Activated CD4-positive, alpha-beta T cell treated with anti-CD3 and anti-CD28 coated beads for 4 hours (primary cell): ENCODE measurements at regions not wholly inside any gene's neighbourhood (a gene's known extent, or its start where the extent isn't known, plus 50 kb on each side); places are given as distances from the start of the nearest gene placed in this dataset.

Experiments used
- DNase-seq, 2 donors: peaks; one replicate each; pipeline ENCODE4 v3.0.0-alpha.2; 2020

DNA sequence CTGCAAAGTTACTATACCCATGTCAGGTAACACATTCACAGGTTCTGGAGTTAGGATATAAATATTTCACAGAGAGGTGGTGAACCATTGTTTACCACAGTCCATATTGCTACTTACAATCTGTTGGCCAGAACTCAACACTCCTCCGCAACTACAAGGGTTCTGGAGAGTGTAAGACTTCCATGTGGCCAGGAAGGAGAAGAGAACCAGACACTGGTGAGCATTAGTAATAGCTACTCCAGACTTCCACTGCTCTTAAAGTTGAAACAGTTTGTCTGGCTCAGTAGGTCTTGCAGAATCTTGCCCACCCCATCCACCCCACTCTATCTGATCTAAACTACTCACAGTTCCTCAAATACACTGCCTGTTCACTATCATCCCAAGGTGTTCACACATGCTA is 369.6 kb downstream of the DUSP6 start:
- DNase-seq, result no peak

DNA sequence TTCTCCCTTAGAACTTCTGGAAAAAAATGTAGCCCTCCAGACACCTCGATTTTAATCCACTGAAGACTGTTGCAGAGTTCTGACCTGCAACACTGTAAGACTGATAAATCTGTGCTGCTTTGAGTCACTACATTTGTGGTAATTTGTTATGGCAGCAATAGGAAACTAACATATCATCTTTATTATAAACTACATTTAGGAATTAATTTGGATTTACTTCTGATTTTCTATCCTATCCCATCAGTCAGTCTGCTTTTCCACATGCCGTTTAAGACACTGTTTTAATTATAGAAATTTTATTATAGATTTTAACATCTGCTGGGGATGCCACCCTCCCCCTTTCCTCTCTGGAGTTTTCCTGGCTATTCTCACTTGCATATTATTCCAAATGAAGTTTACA is 375.2 kb downstream of the DUSP6 start:
- no peak for DNase-seq

DNA sequence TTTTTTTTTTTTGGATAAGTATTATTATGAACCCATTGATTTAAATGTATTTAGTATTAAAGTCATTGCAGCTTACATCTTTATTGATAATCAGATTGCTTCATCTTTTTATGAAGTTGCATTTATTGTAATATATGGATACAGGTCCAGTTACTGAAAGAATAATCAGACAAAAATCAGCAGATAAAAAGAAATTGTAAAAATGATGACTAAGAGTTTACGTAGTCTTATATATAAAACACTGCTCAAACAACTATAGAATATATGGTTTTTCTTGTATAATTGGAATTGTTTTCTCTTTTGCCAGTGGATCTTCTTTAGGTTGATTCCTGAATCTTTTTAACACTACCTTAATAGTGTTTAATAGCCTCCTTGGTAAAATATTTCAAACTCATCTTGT is 378.3 kb downstream of the DUSP6 start:
- no peak for DNase-seq

DNA sequence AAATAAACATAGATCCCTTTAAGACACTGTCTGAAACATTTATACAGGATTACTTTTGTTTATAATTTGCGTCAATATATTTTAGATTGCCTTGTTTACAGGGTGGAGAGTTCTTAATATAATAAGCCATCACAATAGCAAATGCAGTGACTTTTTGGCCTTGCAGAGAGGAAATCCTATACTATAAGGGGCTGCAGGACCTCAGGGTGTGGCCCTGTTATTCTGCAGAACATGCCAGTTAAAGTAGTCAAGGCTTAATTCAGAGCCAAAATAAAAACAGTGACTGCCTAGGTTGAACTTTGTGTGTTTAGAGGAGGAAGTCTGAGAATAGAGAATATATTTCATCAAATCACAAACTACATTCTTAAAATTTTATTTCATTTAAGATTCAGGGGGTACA is 381.6 kb downstream of the DUSP6 start:
- no peak for DNase-seq

DNA sequence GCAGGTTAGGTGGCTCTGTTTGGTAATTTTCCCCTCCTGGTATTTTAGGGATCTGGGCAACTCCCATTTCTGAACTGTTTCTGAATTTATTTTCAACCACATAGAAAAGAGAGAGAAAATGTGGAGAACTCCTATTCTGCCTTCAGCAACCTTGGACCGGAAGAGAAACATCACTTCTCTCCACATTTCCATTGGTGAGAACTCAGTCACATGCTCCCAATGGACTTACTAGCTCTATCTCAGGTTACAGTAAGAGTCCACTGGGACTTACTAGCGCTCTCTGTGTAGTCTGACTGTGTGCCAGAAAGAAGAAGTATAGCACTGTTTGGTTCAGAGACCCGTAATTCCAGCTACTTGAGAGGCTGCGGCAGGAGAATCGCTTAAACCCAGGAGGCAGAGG is 383.2 kb downstream of the DUSP6 start:
- no peak for DNase-seq

DNA sequence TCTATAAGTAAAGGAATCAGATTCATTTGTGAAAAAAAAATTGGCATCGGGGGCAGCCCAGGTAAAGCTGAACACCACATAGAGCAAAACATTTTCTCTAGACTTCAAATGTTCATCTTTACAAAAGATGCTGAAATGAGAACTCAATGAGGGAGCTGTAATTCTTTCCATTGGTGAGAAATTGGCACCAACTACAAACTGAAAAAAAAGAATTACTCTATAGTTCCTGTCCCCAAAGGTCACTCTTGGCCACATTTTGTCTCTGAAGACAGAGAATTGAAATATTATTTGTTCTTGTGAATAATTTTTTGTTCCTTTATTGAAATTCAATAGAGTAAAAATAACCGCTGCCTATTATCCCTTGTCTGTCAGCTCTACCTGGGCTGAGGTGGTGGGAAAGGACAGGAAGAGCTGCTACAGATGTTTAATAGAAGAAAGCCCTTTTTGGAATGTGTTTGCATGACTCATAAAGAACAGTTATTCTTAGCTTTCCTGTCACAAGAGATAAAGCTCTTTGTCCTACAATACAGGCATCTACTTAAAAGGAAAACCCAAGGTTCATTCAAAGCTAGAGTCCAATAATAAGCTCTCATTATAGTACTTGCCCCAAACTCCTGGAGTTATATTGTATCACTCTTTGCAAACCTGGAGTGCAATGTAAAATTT is 380.1 kb upstream of the KITLG start:
- no peak for DNase-seq

DNA sequence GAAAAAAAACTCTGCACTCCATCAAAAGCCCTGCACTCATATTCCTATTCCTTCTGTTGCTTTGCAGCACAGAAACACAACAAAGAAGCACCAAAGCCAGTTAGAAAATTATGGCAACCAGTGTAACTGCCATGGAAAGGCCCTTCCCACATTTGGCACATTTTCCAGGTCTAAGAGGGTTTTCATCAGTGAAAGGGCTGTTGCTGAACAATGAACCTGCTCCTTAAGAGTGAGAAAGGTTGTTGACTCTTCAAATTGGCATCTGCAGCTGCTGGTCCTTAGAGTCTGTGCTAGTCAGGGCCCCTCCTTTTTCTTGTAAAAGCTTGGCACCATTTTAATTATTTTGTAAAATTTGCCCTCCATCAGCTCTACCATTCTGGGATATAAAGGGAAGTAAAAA is 378.7 kb upstream of the KITLG start:
- no peak for DNase-seq

DNA sequence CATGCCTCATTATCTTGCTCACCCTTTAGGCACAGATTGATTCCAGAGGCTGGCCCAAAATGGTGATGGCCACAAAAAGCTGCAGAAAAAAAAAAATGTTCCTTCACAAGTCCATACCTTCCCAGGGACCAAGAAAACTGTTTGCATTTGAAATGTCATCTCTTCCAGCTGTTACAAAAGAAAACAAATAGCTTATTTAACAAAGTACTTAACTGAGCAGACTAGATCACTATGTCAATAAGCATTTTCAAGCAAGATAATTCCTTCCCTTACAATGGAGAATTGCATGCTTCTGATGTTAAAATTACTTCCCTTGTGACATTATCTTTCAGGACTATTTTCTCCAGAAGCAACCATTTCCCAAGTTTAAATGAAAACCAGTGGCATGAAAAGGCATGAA is 377.9 kb upstream of the KITLG start:
- DNase-seq, result no peak

DNA sequence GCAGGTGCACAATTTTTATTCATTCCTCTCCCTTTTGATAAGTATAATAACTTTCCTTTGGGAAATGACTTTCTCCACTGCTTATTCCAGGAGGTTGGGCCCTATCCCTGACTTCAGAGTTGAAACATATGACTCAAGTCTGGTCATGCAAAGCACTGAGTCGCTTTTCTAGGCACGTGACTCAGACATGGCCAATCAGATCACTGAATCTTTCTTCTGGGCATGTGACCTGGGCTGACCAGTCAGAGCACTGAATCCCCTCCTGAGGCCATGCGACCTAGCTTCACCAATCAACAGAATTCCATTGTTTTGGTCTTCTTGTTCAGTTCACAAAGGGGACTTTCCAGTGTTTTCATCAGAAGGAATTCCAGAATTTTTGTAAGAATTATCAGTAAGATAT is 377.1 kb upstream of the KITLG start:
- no peak for DNase-seq

DNA sequence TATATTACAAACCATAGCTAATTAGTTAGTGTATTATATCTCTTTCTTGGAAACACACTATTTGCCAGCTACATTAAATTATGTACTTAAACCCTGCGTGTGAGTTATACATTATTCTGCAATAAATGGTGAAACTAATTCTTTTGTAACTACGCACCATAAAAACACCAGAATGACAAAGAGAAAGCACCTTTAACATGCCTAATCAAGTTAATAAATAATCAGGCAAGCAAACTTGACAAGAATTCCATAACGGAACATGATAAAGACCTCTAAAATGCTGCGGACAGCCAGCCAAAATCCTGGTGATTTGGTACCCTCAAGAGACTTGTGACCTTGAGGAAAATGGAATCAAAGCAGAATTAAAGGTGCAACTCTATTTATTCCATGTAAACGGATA is 375.3 kb upstream of the KITLG start:
- no peak for DNase-seq

DNA sequence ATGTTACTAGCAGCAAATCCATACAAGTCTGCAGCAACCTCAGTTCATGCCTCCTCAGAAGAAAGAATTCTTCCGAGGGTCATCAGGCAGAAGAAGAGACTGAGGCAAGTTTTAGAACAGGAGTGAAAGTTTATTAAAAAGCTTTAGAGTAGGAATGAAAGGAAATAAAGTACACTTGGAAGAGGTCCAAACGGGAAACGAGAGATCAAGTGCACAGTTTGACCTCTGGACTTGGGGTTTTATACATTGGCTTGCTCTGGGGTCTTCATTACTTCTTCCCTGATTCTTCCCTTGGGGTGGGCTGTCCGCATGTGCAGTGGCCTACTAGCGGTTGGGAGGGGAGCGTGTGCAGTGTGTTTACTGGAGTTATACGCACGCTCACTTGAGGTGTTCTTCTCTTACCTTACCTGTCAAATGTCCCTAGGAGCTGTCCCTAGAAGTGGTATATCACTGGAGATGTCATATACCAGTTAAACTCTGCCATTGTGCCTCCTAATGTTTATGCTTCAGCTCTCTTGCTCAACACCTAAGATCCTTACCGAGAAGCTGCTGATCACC is 372.8 kb upstream of the KITLG start:
- DNase-seq, result no peak

DNA sequence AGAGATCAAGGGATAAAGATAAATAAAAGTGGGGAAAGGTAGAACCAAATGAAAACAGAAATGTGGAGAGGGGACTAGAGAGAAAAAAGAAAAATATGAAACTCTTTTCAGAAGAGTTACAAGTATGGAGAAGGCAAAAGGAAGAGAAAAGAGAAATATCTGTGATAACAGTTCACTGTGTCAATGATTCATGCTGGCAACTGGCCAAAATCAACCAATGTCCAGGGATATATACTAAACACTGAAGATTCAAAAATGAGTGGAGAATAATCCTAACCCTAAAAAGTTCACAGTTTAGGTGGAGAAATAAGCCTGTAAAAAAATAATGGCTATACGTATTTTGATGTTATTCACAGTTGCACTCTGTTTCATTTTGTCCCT is 372.3 kb upstream of the KITLG start:
- no peak for DNase-seq

DNA sequence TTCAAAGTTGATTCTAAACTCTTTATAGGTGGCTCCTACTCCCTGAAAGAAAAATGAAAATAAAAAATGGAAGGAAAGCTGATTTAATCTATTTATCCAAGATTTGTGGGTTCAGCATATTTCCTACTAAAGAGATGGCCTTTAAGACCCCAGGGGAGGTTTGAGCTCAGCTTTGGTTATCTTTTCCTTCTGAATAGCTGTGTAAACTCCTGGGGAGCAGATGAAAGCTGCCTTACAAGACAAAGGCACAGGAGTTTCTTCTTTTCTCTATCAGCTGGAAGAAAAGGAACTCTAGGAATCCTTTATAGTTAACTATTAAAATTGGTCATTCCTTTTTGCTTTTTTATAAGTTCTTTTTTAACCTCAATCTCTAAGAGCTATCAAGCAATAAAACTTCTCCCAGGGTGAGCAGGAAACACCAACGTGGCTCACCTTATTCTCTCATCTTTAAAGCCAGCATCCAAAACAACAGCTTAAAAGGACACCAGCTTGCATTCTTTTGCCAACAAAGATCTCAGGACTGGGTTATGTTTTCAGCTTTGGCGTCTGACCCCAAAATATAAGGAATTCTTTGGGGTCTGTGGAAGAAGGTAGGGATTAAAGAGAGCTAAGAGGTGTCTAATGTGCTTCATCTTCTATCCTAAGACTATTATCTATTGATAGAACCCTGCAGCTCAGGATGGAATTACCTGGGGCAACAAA is 371.7 kb upstream of the KITLG start:
- DNase-seq, result no peak

DNA sequence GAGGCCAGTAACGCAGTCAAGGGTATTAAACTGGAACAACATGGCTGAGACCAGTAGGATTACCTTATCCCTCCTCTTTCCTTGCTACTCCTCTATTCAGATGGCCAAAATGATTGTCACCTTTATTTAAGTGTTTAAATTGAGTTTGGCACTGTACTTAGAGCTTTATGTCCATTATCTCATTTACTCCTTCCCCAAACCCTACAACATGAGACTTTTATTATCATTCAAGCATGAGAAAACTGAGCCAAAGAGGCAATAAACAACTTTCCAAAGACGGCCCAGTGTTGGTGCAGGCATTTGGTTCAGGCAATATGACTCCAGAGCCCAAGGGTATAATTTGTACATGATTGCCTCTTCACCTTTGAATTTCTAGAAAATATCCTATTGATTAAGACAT is 370.9 kb upstream of the KITLG start:
- no peak for DNase-seq

DNA sequence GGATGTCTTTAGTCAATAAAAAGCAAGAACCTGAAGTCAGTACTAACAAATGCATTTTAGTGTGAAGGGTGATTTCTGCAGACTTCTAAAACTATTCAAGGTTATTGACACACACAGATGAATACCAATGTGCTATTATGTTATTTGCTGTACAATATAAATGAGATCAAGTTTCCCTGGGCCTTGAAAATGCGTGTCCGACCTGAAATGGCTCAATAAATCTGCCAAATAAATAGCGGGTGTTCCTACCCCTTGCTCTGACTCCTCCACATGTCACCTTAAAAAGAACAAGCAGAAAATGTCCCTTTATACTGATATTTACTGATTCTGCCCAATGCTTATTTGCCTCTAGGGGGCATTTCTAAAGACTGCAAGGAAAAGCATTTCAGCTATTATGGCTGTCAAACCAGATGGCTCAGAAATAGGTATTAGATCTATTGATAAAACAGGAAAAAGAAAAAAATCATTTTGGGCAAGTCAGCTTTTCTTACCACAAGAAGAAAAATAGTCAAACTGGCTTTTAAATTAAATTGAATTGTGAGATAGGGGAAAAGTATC is 367.3 kb upstream of the KITLG start:
- DNase-seq, result no peak

DNA sequence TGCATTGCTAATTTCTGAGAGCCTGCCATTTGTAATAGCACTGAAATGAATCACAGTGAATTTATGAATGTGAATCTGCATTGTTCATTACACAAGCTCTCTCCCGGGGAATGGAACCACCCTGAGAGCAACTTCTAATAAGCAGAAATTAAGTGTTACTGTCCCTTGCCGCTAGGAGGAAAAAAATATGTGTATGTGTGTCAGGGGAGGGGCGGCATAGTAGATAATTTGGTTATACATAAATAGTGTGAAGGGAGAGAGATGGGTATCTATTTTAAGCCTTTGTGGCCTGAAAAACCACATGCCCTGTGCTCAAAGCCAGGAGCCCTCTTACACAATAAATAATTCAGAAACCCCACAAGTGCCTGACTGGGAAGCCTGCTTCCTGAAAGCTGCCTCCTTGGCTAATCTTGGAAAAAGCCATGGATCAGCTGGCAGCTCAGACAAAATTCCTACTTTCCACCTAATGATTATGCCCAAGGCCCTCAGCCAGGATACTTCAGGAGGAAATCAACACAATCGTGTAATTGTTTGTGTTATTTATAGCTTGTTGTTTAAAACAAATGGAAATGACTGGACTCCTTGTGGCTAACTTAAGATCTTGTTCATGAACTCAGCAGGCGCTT is 366.2 kb upstream of the KITLG start:
- no peak for DNase-seq

DNA sequence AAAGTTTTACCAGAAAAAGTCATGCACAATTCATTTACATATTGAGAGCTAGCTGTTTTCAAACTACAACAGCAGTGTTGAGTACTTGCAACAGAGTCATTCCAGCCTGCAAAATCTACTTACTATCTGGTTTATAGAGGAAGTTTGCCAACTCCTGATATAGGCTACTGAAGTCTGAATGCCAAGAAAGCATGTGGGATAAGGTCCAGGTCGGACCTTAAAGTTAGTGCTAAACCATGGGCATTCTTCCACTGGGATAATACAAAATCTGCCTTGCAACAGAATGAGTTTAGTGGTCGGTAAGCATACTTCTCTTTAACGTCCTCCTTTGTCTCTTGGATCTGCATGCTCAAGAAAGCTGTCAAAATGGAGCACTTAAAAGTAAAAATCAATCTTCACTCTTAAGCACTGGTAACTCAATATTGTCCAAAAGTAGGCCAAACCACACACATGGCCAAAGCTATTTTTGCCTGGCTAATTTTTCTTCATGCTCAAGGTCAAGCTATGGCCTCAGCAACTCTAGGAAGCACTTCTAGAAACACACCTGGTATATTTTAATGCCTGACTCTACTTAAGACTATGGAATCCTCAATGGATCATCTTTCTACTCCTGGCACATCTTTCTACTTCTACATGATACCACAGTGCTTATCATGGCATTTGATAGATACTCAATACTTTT is 364.9 kb upstream of the KITLG start:
- DNase-seq, result no peak

DNA sequence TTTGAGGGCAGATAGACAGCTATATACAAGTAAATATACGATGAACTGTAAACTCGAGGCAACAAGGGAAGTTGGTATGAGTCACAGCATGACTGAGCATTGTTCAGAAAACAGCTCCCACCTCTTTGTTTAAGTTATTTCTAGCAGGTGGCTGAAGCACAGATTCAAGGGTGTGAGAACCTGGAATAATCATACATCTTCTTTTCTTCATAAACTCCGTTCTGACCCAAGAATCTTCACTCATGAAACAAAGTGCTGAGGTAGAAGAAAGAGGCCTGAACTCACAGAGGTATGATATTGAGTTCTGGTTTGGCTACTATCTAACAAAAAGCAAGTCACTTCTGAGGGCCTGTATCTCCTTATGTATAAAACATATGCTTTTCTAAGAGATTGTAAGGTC is 364.1 kb upstream of the KITLG start:
- no peak for DNase-seq

DNA sequence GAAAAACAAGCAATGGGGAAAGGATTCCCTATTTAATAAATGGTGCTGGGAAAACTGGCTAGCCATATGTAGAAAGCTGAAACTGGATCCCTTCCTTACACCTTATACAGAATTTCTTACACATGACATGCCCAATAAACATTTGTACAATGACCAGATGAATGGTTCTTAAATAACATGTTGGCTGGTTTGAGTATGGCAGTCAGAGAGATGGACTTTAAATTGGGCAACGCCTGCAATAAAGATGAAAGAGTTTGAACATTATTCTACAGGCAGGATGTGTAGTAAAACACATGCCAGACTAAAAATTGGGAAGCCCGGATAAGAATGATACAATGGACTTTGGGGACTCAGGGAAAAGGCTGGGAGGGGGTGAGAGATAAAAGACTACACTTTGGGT is 360.6 kb upstream of the KITLG start:
- DNase-seq, result no peak

DNA sequence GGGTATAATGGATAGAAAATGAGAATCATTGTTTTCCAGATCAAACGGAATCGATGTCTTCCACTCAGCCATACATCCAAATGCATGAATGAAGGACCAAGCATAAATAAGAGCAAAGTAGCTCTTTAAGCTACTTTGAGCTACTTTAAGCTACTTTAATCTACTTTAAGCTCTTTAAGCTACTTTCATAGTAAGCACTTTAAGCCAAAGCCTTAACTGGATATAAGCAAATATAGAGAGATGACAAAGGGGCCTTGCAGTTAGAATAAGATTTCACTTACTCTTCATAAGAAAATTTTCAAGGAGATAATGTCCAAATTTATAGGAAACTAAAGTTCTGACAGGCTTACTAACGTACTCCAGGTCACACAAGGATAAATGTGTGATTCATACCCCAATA is 355.6 kb upstream of the KITLG start:
- no peak for DNase-seq

DNA sequence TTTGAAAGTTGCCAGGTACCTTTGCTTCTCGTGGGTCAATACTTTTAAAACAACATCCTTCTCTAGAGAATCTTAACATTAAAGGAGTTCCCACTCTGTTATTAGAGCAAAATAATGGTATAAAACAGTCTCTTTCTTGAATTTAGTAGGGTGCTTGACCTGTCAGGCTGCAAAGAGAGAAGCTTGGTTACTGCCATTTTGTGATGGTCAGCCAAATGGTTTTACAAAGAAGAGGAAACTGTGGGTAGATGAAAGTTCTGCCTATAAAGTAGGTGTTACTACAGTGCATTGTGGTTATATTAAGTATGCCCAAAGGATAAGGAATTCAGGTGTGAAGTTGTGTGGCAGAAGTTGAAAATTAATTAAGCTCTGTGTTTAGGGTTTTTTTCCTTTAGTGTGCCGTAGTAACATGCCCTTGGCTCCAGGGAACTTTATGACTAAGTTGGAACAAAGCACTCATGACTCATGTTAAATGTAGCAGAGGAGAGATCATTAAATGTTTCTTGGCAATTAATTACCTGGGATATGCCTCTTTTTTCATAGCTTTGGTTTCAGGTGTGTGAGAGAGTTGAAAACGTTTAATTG is 354.0 kb upstream of the KITLG start:
- DNase-seq, result no peak

DNA sequence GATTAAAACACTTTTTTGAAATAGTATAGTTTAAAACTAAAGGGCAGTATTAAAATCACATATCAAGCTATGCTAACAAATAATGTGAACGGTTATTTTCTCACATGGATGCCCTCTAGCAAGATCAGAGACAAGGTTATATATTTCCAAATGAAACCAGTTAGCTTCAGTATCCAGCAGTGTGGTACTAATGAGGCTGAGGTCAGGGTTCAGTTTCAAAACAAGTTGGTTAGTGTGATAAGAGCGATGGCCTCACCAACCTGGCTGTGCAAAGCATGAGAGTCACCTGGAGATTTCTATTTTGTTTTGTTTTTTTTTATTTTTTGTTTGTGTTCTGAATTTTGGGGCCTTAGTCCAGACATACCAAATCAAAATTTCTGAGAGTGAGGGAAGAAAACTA is 352.2 kb upstream of the KITLG start:
- no peak for DNase-seq

DNA sequence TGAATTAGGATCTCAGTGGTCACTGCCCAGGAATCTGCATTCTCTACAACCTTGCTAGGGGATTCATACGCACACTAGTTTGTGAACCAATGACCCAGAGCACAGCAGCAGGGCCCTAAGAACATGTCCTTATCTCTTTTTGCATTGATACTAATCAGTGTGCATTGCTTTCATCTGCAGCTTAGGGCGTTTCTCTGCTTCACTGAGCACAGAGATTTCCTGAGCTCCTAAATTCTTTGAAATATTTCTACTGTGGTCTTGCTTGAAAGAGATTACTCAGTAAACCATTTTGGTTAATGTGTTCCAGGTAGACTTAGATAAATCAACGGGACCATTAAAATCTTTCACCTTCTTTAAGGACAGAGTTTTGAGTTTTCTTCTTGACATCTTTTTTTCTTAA is 351.3 kb upstream of the KITLG start:
- DNase-seq, result no peak
